ENCODE measurements at regions not wholly inside any gene's neighbourhood (a gene's known extent, or its start where the extent isn't known, plus 50 kb on each side); places are given as distances from the start of the nearest gene placed in this dataset.

DNA sequence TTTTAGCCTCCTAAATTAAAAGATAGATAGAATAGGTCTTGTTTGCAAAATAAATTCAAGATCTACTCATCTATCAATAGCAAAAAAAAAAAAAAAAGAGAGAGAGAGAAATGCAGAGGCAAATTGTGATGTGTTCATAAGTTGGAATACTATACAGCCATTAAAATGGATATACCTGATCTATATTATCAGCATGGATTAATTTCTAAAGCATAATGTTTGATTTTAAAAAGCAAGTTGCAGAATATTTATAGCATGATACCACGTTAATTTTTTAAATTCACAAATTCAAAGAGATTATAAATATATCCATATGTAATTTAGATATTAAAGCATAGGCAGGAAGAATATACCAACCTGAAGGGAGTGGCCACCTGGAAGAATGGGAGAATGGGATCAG lies 114.9 kb upstream of the PTPRT start:
- DNase-seq, result no peak

DNA sequence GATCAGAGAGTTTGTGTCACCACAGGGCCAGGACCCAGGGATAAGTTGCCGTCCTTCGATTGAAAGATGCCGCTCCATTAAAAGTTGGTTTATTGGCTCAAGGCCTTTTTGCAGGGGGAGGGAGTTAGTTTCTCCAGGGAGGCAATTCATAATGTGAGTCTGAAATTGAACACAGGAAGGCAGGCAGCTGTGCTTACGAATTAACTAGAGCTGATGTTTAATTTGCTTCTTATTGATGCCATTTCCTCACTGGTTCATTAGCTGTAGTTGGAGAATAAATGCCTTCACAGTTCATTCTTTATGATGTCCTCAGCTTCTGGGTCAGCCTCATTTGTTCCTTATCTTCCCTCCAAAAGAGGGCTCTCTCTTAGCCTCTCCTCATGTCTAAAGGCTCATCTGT lies 113.2 kb upstream of the PTPRT start:
- DNase-seq, result no peak

DNA sequence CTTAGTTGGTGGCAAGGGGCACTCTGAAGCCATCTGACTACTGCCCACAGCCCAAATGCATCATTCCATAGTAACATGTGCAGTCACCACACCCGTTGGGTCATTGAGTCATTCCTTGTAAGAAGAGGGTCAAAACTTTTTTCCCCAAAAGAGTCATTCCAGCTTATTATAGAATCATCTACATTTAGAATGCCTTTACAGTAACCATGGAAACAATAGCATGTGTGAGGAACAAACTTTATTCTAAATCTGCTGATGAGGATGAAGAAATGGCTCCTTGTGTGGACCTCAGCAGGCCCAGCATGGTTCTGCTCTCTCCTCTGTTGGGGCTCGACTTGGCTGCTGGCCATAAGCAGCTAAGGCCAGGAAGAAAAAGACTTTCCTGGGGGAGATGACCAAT lies 111.2 kb upstream of the PTPRT start:
- DNase-seq, result no peak

DNA sequence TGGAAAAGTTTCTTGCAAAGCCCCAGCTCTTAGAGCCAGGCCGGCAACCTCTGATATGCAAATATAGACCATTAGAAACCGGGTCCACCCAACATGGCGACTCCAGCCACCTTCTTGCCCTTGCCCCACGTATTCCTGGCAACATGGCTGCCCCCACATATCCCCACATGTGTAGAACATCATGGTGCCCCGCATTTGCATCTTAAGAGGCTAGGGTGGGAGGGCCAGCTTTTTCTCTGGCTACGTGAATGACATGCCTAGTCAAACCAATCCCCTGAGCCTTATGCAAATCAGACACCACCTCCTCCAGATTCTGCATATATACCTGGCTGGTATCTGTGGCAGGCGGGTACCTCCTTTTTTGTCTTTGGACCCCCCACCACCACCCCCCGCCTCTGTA lies 106.1 kb upstream of the PTPRT start:
- no peak for DNase-seq

DNA sequence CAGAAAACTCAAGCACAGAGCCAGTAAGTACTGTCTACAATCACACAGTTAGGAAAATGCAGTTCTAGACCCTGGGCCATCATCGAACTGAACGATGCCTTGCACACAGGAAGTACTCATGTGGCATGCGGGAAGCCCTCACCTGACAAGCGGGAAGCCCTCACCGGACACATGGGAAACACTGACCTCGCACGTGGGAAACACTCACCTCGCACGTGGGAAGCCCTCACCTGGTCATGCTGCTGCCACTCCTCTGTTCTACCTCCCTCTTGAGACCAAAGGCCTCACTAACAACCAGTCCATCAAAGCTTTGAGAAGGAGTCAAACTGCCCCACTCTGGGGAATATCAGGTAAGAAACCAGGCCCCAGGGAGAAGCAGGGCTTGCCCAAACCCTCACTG lies 105.6 kb upstream of the PTPRT start:
- no peak for DNase-seq

DNA sequence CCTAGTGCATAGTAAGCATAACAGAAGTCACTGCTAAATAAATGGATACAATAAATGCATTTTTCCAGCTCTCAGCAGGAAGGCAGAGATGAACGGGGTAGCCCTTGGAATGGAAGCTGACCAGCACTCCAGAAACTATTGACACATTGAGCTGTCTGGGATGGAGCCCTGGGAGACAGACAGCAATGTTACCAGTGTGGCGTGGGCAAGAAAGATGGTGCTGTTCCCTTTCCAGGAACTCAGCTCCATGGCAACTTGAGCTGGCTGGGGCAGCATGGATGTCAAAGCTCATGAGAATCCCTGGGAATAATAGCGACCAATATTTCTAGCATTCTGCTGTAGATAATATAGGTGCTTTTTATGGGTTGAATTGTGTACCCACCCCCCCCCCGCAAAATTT lies 104.3 kb upstream of the PTPRT start:
- no peak for DNase-seq

DNA sequence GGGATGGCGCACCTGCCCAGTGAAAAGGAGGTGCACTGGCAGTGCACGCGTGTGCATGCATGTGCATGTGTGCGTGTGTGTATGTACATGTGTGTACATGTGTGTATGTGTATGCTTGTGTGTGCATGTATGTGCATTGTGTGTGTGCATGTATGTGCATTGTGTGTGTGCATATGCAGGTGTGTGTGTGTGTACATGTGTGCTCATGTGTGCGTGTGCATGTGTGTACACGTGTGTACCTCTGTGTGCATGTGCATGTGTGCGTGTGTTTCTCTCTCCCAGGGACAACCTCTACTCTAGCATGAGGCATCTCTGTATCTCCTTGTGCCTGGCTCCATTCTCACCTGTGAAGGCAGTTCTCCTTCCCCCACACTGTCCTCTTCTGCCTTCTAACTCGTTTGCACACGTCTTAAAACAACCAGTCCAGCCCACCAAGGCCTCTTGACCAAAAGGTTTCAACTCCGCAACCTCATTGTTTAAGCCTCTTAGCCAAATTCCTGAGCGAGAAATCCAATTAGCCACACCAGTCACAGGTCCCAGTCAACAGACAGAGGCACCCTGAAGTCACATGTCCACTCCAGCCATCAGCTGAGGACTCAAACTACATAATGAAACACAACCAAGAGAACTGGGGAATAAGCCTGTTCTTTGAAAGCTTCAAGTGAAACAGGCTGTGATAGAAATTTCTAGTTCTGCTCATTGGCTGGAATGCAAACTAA lies 103.5 kb upstream of the PTPRT start:
- no peak for DNase-seq

DNA sequence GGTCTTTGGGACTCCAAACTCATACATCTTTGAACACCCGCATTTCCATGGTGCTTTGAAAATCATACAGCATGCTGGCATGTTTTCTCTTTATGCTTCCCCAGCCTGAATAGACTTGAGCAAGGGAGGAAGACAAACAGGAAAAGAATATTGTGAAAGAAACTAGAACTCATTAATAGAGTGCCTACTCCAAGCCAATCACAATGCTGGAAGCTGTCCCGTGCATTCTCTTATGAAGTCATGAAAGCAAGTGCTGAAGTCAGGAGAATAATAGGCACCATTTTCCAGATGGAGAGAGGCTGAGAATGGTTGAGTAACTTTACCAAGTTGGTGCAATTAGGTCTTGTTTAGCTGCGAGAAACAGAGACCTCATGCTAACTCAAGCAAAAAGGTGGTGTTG lies 102.5 kb upstream of the PTPRT start:
- DNase-seq, result no peak

DNA sequence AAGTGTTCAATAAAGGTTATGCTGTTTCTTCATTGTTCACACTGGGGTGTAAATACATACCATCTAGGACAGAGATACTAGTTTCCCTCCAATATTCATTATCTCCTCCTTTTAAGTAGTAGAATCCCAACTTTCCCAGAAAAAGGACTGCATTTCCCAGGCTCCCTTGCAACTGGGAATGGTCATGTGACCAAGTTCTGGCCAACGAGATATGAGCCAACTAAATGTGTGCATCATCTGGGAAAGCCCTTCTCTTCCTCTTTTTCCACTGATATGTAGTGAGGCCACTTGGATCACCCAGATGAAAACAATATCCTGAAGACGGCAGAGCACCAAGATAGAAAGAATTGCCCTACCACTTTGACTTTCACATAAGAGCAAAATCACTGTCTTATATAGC lies 97.9 kb upstream of the PTPRT start:
- no peak for DNase-seq

DNA sequence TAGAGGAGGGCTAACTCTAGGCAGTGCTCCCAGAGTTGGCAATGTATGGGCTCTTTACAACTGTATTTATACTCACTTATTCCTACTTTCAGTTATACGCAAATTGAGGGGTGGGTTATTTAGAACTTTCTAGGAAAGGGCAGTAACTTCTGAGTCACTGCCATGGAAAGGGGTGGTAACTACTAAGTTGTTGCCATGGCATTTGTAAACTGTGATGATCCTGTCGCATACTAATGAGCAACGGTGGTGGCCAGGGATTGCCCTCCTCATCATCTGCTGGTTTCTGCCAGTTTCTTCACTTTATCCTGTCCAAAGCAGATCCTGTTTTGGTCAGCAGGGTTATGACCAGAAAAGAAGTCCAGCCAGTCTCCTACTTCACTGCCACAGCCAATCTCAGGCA lies 95.5 kb upstream of the PTPRT start:
- no peak for DNase-seq

DNA sequence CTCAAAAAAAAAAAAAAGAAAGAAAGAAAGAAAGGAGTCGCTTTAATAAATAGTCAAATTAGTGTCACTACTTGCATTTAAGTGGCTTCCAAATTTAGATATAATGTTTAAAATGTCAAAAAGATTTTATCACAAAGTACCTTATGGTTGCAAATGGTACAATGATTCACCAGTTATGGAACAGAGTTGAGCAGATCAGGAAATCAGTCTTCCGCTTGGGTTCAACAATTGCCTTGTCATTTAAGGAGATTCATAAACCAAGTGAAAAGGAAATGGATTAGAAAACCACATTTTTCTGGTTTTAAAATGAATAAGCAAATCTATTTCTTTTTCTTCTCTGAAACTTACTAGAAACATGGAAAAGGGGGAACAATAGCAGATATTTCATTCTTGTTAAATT lies 94.8 kb upstream of the PTPRT start:
- no peak for DNase-seq

DNA sequence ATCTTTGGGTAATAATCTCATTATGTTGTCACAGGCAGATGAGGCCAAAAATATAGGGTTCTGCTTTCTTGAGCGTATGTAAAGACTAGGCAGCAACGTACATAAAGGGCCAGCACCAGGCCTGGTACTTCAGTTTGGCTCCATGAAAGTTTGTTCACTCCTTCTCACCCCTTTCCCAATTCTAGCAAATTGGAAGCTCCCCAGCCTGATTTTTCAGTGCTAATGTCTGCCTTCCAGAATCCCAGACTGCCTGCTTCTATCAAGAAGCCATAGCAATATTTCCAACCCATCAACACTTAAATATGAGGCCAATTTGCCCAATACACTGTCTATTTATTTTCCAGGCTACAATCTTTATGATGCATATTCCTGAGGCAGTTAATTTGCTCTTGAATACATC lies 93.4 kb upstream of the PTPRT start:
- DNase-seq, result no peak

DNA sequence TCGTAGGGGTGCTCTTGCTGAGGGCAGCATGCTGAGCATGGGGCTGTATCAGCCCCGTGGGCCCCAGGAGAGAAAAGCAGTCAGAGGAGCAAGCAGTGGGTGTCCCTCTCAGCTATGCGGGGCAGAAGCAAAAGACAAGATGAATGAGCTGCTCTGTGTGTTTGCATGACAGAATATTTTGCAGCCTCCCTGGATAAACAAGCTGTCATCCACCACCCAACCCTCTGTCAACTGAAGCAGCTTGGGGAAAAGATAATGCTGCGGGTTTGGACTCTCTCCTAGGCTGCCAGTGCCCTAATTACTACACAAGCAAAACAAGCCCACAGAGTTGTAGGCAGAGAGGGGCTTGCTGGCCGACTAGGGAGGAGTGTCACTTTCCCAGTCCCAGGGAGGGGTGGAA lies 82.3 kb upstream of the PTPRT start:
- DNase-seq, result no peak

DNA sequence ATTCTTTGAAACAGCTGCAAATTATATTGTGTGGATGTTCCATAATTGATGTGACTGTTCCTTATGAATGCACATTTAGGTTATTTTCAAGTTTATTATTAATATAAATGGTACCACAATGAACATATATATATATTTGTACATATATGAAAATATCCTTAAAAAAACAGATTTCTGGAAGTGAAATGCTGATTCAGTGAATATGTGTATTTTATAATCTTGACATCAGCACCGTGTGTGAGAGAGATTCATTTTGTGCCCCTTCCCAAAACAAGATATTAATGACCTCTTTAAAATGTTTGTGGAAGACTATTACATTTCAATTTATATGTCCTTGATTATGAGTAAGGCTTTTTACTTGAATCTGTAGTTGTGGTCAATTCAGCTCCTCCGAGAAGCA lies 75.7 kb upstream of the PTPRT start:
- DNase-seq, result no peak

DNA sequence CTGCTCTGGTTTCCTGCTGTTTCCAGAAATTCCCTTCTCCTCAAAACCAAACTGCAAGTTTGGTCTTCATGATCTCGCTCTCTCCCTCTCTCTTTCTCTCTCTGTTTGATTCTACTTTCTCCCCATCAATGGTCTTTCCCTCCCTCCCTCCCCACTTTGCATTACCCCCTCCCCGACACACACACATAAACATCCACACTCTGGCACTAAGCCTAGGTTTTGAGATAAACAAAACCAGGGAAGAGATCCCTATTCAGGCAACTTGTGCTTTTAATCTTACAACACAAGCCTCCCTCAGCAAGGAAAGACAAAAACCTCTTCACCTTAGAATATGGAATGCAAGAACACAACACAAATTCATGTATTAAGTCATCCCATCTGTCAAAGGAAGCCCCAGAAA lies 73.5 kb upstream of the PTPRT start:
- DNase-seq, result no peak

DNA sequence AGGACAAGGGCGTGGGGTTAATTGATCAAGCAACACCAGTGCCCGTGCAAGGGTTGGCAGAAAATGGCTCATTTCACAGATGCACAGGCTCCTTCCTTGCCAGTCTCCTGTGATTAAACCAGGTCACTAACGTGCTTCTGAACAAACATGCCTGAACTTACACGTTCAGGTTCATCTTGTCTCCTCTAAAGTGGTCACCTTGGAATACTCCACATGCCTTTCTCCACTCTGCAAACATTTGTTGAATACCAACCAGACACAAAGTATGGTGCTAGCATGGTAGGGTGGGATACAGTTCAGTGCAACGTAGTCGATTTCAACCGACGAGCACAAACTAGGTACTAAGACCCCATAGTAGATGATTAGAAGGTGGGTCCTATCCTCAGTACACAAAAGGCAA lies 72.6 kb upstream of the PTPRT start:
- DNase-seq, result no peak

DNA sequence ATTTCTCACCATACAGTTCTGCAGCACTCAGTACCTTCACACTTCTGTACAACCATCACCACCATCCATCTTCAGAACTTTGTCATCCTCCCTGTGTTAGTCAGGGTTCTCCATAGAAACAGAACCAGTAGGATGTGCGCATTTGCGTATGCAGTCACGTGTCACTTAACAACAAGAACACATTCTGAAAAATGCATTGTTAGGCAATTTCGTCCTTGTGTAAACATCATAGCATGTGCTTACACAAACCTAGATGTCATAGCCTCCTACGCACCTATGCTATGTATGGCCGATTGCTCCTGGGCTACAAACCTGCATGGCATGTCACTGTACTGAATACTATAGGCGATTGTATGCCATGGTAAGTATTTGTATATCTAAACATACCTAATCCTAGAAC lies 66.2 kb upstream of the PTPRT start:
- no peak for DNase-seq

DNA sequence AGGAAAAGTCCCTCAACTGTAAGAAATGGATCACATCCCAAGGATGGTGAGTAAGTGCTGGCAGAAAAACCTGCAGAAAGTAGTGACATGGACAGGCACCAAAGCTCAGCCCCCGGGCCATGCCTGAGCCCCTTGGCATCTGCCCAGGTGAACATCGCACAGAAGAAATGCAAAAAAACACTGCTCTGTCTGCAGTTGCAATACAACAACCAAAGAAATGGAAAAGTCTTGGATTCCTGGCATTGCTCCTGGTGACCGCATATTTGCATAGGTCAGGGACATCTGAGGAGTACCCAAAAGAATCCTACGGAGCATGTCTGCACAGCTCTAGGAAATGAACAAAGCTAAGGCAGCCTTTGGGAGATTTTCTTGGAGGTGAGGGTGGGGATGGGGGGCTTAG lies 63.1 kb upstream of the PTPRT start:
- no peak for DNase-seq

DNA sequence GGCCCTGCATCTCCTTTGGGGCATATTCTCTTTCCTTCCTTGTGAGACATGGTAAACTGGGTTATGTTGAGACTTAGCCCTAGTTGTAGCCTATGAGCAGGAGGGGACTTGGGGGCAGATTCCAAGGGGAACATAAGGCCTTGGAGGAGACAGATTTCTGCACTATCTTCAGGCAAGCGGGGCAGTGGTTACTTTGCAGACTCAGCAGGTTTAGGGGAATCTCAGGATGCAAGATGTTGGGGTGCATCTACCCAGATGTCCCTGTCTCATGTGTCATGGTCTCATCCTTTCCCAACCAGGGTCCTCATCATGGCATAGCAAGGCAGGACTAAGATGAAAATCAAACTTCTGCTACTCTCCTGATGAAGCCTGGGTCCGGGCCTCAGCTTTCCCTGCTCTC lies 58.6 kb upstream of the PTPRT start:
- DNase-seq, result no peak

DNA sequence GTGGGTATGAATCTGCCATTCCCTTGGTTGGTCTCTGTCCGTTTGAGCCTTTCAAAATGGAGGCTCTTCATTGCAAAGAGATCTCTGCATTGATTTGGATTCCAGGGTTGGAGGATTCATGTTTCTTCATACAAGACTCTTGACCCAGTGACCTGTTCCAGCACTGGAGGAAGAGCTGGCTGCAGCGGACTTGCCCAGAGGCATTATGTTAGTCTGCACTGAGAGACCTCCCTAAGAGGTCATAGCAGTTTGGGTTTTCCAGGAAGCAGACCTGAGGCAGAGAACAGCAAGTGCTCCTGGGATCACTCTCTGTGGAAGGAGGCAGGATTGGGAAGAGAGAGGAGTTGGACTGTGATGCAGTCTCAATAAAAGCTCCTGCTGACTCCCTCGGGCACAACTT lies 57.7 kb upstream of the PTPRT start:
- DNase-seq, result no peak

DNA sequence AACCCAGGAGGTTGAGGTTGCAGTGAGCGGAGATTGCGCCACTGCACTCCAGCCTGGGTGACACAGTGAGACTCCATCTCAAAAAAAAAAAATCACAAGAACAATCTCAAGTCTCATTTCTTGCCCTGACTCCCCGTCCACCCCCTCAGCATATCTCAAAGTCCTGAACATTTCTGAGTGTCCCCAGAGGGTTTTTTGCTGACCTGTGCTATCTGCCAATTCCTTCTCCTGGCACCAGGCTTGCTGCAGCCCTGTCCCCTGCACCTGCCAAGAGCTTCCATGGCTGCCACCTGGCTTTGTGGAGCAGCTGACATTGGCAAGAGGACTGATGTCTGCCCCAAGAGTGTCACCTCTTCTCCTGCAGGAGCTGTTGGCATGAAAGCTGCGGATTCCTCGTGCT lies 54.9 kb upstream of the PTPRT start:
- no peak for DNase-seq

DNA sequence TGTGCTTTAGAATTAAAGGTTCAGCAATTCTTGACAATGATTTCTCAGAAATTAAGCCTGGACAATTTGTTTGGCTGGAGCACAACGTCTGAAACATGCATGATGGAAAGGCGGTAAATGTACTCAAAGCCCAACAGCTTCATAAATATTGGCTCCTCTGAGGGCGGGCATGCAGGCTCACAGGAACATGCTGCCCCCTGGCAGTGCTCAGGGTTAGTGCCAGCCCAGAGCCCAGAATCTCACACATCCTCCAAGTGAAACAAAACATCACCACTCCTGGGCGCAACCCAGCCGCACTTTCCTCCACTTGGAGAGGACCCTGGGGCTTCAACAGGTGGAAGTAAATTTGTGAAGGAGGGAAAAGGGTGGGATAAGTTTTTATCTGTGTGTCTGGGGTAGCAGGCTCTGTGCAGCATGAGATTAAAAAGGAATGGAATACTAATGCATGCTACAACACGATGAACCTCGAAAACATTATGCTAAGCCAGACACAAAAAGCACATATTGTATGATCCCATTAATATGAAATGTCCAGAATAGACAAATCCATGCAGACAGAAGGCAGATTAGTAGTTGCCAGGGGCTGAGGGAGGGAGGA lies 54.1 kb upstream of the PTPRT start:
- no peak for DNase-seq

DNA sequence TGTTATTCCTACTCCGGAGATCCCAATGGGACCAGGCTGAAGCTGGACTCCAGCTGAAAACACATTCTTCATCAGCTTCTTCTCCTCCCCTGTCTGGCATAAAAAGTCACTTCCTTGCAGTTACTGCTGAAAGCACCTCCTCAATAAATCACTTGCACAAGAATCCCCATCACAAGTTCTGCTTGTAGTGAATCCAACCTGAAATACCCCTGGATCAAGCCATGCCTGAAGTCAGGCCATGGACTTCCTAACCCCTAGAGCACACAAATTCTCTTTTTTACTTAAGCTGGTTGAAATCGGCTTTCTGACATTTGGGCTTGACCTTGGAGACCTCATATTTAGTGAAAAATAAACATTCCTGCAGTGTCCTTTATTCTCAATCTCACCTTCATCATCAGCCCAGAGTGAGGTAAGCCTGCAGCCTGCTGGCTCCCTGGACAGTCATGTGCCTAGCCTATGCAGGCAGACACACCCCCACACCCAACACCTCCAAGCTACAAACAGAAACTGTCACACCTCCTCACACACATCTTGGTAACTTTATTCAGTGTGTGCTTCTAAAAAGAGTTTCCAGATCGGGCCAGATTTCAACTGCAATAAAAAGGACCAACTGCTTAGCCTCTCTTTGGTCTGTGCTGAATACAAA lies 51.5 kb upstream of the PTPRT start:
- DNase-seq, result no peak
